SHP77 treated with DMSO at 0.1 percent for 48 hours (cell line): ENCODE measurements at regions not wholly inside any gene's neighbourhood (a gene's known extent, or its start where the extent isn't known, plus 50 kb on each side); places are given as distances from the start of the nearest gene placed in this dataset.

Experiments
- DNase-seq: peaks from one replicate; lab custom pipeline; 2025; lab: John Stamatoyannopoulos, UW

DNA sequence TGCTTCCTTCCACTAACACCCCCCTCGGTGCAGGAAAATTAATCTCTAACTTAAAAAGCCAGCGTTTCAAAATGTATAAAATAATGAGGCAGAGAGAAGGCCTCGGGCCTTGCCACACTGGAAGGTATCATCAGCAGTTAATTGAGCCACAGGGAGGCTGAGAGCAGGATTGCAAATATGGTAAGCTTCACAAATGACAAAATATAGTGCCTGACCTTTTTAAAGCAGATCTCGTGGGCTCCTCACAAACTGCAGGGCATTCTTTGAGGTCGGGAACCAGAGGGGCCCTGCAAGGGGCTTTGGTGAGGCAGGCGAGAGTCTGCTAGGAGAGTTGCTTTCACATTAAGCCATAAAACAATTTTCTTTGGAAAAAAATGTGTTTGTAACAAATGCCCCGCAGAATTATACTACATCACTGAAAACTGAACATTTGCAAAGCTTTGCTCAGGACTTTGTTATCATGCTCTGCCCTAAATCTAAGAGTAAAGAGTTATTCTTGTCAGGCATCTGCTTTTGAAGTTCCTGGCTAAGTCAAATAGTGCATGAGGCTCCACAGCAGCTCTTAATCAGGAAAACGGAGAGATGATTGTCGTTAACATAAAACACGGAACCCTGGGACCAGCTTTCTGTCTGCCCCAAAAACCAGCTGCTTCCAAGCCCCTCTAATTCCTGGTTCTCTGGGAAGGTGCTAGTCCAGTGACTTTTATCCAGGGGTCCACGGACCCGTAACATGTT, 61.4 kb upstream of the SYT13 start:
- no peak for DNase-seq

DNA sequence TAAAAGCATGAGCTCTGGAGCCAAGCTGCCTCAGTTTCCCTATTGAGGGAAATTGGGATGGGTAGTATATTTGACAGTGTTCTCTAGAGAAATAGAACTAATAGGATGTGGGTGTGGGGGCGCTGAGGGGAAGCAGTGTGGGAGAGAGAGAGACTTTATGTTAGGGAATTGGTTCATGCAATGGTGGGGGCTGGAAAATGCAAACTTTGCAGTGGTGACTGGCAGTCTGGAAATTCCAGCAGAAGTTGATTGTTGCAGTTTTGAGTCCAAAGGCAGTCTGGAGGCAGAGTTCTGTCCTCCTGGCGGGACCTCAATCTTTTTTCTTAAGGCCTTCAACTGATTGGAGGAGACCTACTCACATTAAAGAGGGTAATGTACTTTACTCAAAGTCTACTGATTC, 59.4 kb upstream of the SYT13 start:
- no peak for DNase-seq

DNA sequence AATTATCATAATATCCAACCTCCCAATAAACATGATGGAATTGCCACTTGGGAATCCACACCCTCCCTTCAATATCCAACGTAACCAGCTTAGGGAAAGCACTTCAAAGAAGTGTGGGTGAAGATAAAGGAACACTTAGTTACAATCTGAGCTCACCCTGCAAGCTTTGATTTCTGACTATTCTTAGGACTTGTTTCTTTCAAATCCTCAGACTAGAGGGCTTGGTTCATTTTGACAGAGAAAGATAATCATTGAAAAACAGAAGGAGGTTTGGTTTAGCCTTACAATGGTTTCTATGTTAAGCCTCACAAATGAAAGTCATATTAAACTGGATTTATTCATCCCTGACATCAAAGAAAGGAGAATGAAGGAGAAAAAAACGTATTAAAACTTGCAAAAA, 57.9 kb upstream of the SYT13 start:
- no peak for DNase-seq

DNA sequence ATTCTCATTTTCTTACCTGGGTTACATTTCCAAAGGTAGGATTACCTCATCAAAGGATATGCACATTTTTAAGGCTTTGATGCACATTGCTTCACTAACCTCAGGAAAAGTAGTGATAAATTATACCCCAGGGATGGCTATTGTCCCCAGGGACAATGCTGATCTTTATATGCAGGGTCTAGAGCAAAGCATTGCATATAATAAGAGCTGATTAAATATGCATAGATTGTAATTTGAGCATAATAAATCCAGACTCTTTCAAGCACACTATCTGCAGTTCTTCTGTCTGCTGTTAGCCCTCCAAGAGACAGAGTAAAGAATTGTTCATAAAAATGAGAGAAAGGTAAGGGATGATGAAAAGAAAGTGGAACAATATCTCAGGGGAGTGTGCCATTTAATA, 57.3 kb upstream of the SYT13 start:
- DNase-seq: no peak

DNA sequence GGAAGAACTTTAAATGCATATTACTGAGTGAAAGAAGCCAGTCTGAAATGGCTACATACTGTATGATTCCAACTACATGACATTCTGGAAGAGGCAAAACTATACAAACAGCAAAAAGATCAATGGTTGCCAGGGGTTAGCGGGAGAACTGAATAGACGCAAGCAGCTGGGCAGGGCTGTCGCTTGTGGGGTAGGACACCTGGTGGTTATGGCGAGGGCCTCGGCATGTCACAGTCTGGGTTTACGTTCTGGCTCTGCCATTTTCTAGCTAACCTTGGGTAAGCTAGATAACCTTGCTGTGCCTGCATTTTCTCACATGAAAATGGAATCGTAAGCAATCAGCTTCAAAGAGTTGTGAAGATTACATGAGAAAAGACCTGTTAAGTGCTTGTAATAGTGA, 55.2 kb upstream of the SYT13 start:
- peak; percentile 32 for DNase-seq

DNA sequence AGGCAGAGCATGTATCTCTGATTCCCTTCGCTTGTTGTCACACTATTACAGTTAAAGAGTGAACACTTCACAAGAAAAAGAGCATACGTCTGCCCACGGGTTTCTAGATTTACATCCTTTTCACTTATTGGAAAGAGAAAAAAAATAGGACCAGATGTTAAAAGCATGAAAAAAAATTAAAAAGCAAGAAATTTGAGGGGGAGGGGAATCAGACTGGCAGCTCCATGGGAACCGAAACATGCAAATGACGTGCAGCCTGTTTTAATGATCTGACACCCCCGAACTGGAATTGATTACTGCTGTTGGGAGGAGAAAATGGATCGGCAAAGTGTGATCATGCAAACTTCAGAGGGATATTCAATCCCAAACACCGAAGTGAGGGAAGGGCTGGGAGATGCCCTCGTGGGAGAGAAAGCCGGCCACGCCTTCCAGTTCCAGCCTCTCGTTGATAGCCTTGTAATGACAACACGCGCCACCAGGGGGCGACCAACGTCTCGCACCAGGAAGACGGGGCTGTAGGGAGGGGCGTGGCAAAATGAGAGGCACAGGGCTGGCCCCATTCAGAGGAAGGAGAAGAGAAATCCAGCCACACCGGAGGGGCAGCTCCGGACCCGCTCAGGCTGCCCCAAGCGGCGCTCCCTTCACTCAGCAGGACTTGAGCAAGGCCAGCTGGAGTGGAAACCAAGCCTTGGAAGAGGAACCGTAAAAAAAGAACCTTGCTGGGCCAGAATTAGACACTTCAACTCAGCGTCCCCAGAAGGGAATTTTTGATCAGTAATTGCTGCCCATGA, 53.8 kb upstream of the SYT13 start:
- peak; percentile 89 for DNase-seq

DNA sequence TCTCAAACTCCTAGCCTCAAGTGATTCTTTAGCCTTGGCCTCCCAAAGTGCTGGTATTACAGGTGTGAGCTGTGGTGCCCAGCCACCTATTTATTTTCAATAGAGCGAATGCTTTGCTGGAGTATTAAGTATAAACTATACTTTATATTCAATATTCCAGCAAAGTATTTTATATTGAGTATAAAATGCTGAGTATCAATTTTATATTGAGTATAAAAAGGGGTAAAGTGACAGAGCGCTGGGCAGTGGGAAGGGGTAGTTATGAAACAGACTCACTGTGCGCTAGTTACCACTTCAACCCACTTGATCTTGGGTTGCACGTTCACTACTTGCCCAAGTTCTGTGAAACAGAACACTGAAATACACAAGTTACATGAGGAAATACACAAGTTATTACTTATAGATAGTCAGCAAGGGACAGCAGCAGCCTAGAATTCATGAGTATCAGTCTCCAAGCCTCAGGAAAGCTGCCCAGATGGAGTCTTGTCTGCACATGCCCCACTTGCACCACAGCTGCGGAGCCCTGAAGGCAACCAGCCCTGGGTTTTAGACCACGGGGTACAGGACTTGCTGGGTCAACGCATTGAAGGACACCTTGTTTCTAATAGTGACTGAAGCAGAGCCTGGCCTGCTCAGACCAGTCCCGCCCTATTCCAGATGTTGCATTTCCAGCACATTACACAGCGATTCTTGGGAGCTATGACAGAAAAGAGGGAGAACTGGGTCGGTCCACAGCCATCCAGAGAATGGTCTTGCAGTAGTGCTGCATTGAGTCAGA, 51.6 kb upstream of the SYT13 start:
- no peak for DNase-seq

DNA sequence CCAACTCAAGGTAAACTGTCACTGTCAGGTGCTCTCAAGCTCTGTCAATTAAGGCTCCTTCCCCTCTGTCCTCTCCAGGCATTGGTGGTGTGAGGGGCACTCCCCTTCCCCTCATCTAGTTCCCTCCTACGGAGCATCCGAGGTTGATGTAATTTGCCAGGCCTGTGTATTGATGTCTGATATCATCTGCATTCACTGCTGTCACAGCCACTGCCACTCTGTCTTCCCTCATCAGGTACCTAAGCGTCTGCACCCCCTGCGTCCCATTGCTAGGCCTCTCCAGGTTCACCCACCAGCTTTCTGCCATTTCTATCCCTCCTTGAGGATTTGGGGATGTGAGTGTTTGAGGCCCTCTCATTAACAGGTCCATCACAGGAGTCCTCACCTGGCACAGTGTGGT, 50.0 kb upstream of the SYT13 start:
- DNase-seq: no peak
